22Rv1 (cell line): ENCODE measurements at regions not wholly inside any gene's neighbourhood (a gene's known extent, or its start where the extent isn't known, plus 50 kb on each side); places are given as distances from the start of the nearest gene placed in this dataset.

Experiments
- H3K27ac ChIP-seq: fragments of 450-650 bp; 2 replicates; pipeline ENCODE4 v1.5.1; 2017
- CTCF ChIP-seq: fragments of 450-650 bp; IDR thresholded peaks from 2 replicates; pipeline ENCODE4 v1.5.1; 2017; ENCODE audit warnings: mild to moderate bottlenecking
- ZFX ChIP-seq: fragments of 450-650 bp; IDR thresholded peaks from 2 replicates; pipeline ENCODE4 v1.6.1; 2017; ENCODE audit warnings: antibody characterized with exemption, borderline replicate concordance

GRCh38 chr2:234735829-234736228, 216.0 kb upstream of the SH3BP4 start:
- H3K27ac ChIP-seq: no peak overlapping the region

GRCh38 chr2:234733795-234734600, 217.8 kb upstream of the SH3BP4 start:
- no peak for TF ChIP-seq CTCF
- TF ChIP-seq ZFX: no peak
- no peak overlapping the region for H3K27ac ChIP-seq

More at GRCh38 chr2:234735829-234736228, 216.0 kb upstream of the SH3BP4 start:
- no peak for TF ChIP-seq CTCF

GRCh38 chr2:234733093-234733489, 218.7 kb upstream of the SH3BP4 start:
- TF ChIP-seq ZFX (no peak), CTCF (no peak)
- H3K27ac ChIP-seq: no peak overlapping the region

GRCh38 chr2:234732404-234733092, 219.3 kb upstream of the SH3BP4 start:
- TF ChIP-seq ZFX (no peak), CTCF (no peak)
- no peak overlapping the region for H3K27ac ChIP-seq

GRCh38 chr2:234731236-234731635, 220.6 kb upstream of the SH3BP4 start:
- TF ChIP-seq CTCF: no peak
- TF ChIP-seq ZFX: no peak
- no peak overlapping the region for H3K27ac ChIP-seq

- TF ChIP-seq ZFX (no peak), CTCF (no peak)
- H3K27ac ChIP-seq: no peak overlapping the region
Observed at GRCh38 chr2:234730066-234730640, 221.7 kb upstream of the SH3BP4 start.
